Stimulated activated CD4-positive, alpha-beta T cell treated with anti-CD3 and anti-CD28 coated beads, Interleukin-4, amount 100 ng/mL, for 1 hour (primary cell): ENCODE measurements at regions not wholly inside any gene's neighbourhood (a gene's known extent, or its start where the extent isn't known, plus 50 kb on each side); places are given as distances from the start of the nearest gene placed in this dataset.
"Not testable (repeated sequence)": the region's sequence is repeated elsewhere in the genome, so short reads cannot be mapped to it uniquely, and the experiment has no call there.

ENCODE experiments used
- DNase-seq: peaks from one replicate; pipeline ENCODE4 v3.0.0-alpha.2; 2020

- no peak for DNase-seq
Observed at GRCh38 chr1:19024532-19024931, 68.1 kb upstream of the IFFO2 start.

GRCh38 chr1:19023787-19024186, 67.3 kb upstream of the IFFO2 start:
- DNase-seq: no peak

- no peak for DNase-seq
Observed at GRCh38 chr1:19021845-19022244, 65.4 kb upstream of the IFFO2 start.

GRCh38 chr1:19019288-19019687, 62.8 kb upstream of the IFFO2 start:
- not testable (repeated sequence) for DNase-seq

GRCh38 chr1:19015476-19015875, 59.0 kb upstream of the IFFO2 start:
- DNase-seq: no peak

GRCh38 chr1:19014765-19015164, 58.3 kb upstream of the IFFO2 start:
- DNase-seq: no peak

GRCh38 chr1:19013826-19014548, 57.5 kb upstream of the IFFO2 start:
- DNase-seq: no peak

- no peak for DNase-seq
Observed at GRCh38 chr1:19011845-19012231, 55.4 kb upstream of the IFFO2 start.

GRCh38 chr1:19010995-19011844, 54.7 kb upstream of the IFFO2 start:
- DNase-seq: peak; percentile 77

- no peak for DNase-seq
Observed at GRCh38 chr1:19010503-19010902, 54.0 kb upstream of the IFFO2 start.

GRCh38 chr1:19009882-19010321, 53.4 kb upstream of the IFFO2 start:
- DNase-seq: no peak

- DNase-seq: no peak
Observed at GRCh38 chr1:19009126-19009881, 52.8 kb upstream of the IFFO2 start.

GRCh38 chr1:19007491-19008441, 51.3 kb upstream of the IFFO2 start:
- DNase-seq: no peak

- no peak for DNase-seq
Observed at GRCh38 chr1:19006837-19007271, 50.4 kb upstream of the IFFO2 start.
